ENCODE measurements at regions not wholly inside any gene's neighbourhood (a gene's known extent, or its start where the extent isn't known, plus 50 kb on each side); places are given as distances from the start of the nearest gene placed in this dataset.
A peak's percentile ranks its signal among the peaks of the same experiment; 100 is the strongest.

DNA sequence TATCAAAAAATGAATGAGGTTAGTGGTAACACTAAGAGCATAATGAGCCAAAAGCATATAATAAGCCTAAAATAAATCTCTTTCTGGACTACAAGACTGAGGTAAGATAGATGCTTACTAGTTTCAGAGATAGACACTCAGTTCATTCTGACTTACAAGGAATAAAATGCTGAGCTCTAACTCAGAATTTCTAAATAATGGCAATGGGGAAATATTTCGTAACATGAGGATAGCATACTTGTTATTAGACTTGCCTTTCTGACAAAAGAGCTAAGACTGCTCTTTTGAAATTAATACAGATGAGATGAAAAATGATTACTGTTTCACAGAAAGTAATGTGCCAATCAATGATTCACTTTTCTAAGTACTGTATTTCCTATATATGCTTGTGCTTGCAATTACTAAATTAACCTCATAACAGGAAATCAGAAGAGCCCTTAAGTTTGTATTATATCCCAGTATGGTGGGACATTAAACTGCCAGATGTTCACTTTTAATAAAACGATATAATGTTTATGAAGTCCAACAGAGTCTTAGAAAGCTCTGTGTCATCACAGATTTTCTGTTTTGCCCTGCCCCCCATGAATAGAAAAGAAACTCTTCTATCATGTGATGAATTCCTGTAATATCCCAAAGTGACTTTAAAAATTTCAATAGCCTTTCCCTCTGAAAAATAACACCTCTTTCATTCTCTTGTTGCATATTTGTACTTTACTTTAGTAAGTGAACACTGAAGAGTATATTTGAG lies 2771.0 kb upstream of the PCDH20 start:
- no peaks in the 10 kb centered on the region for H3F3A ChIP-seq (ENCODE audit: low read depth)
- H3K27me3 ChIP-seq (ENCODE audit: insufficient read depth, low read length, poor library complexity, severe bottlenecking) = no peaks in the 10 kb centered on the region

DNA sequence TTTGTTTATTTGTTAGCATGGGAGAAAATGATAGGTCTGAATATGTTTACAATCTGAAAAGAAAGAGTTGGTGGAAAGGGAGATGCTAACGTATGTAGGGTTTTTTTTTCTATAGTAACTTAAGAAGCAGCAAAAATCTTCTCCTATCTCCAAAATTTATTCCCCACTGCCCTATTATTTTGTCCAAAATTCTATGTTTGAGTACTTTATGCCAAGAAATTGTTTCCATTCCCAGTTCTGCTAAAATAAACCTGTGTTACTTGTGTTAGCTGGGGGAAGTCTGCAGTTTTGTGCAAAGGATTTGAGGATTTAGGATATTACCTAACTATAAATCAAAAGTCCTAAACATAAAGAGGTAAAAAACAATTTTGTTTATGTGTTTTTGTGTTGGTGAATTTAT lies 2770.4 kb upstream of the PCDH20 start:
- Histone ChIP-seq H4K20me1 (ENCODE audit: insufficient read depth, low read length, poor library complexity, severe bottlenecking) (no peaks in the 10 kb centered on the region), H3K9me3 (ENCODE audit: insufficient read depth, low read depth, low read length) (no peaks in the 10 kb centered on the region), H3K36me3 (ENCODE audit: insufficient read depth, low read length) (no peaks in the 10 kb centered on the region), H3K9me2 (replicated peaks; ENCODE audit: low read depth, low read length) (no peaks in the 10 kb centered on the region), H3K4me2 (ENCODE audit: low read depth, low read length, poor library complexity, severe bottlenecking) (no peak overlapping the region), H2AFZ (ENCODE audit: low read length) (no peak overlapping the region), H3K27me3 (ENCODE audit: insufficient read depth, low read length, poor library complexity, severe bottlenecking) (no peaks in the 10 kb centered on the region), H3K4me1 (ENCODE audit: insufficient read depth, low read length, poor library complexity, severe bottlenecking) (no peaks in the 10 kb centered on the region), H3K79me2 (ENCODE audit: insufficient read depth, low read length) (no peaks in the 10 kb centered on the region), H3K4me3 (ENCODE audit: low read length, poor library complexity, severe bottlenecking) (no peak overlapping the region), H3F3A (ENCODE audit: low read depth) (no peaks in the 10 kb centered on the region), H3K9ac (ENCODE audit: low read depth, low read length, poor library complexity, severe bottlenecking) (no peak overlapping the region)
- TF ChIP-seq, protein P1, sequence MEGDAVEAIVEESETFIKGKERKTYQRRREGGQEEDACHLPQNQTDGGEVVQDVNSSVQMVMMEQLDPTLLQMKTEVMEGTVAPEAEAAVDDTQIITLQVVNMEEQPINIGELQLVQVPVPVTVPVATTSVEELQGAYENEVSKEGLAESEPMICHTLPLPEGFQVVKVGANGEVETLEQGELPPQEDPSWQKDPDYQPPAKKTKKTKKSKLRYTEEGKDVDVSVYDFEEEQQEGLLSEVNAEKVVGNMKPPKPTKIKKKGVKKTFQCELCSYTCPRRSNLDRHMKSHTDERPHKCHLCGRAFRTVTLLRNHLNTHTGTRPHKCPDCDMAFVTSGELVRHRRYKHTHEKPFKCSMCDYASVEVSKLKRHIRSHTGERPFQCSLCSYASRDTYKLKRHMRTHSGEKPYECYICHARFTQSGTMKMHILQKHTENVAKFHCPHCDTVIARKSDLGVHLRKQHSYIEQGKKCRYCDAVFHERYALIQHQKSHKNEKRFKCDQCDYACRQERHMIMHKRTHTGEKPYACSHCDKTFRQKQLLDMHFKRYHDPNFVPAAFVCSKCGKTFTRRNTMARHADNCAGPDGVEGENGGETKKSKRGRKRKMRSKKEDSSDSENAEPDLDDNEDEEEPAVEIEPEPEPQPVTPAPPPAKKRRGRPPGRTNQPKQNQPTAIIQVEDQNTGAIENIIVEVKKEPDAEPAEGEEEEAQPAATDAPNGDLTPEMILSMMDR (conservative IDR thresholded peaks at IDR 0.05; ENCODE audit: low read length) = no peak
- TF ChIP-seq EZH2phosphoT487 (IDR thresholded peaks at IDR 0.05; ENCODE audit: borderline replicate concordance) = no peak

More for the DNA sequence above, 2771.0 kb upstream of the PCDH20 start:
- Histone ChIP-seq H3K9ac (ENCODE audit: low read depth, low read length, poor library complexity, severe bottlenecking) (no peak overlapping the region), H3K4me2 (ENCODE audit: low read depth, low read length, poor library complexity, severe bottlenecking) (no peak overlapping the region), H2AFZ (ENCODE audit: low read length) (peak overlapping the region; percentile 15; the same call in 1 of the 2 replicates), H3K36me3 (ENCODE audit: insufficient read depth, low read length) (no peaks in the 10 kb centered on the region), H3K4me3 (ENCODE audit: low read length, poor library complexity, severe bottlenecking) (no peak overlapping the region), H3K79me2 (ENCODE audit: insufficient read depth, low read length) (no peaks in the 10 kb centered on the region), H3K9me3 (ENCODE audit: insufficient read depth, low read depth, low read length) (no peaks in the 10 kb centered on the region), H3K9me2 (replicated peaks; ENCODE audit: low read depth, low read length) (no peaks in the 10 kb centered on the region), H4K20me1 (ENCODE audit: insufficient read depth, low read length, poor library complexity, severe bottlenecking) (no peaks in the 10 kb centered on the region), H3K4me1 (ENCODE audit: insufficient read depth, low read length, poor library complexity, severe bottlenecking) (no peaks in the 10 kb centered on the region)
- TF ChIP-seq EZH2phosphoT487 (IDR thresholded peaks at IDR 0.05; ENCODE audit: borderline replicate concordance) = no peak
- TF ChIP-seq, protein P1 (conservative IDR thresholded peaks at IDR 0.05; ENCODE audit: low read length) = no peak

DNA sequence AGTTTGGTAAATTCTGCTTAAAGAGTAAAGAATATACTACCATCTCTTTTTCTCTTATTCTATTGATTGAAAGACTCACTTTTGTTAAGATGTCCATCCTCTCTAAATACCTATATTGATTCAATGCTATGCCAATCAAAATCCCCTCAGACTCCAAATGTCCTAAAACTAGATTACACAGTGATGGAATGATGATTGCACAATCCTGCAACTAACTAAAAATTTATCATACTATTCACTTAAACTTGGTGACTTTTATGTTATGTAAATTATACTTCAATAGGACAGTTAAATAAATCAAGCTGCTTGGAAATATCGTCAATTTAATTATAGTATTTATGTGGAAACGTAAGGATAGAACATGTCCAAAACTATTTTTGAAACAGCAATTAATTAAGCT lies 2765.1 kb upstream of the PCDH20 start:
- Histone ChIP-seq H3K4me1 (ENCODE audit: insufficient read depth, low read length, poor library complexity, severe bottlenecking) (no peaks in the 10 kb centered on the region), H3K36me3 (ENCODE audit: insufficient read depth, low read length) (no peaks in the 10 kb centered on the region), H3K9ac (ENCODE audit: low read depth, low read length, poor library complexity, severe bottlenecking) (no peak overlapping the region), H3K9me2 (replicated peaks; ENCODE audit: low read depth, low read length) (no peaks in the 10 kb centered on the region), H3F3A (ENCODE audit: low read depth) (no peaks in the 10 kb centered on the region), H3K27me3 (ENCODE audit: insufficient read depth, low read length, poor library complexity, severe bottlenecking) (no peaks in the 10 kb centered on the region), H3K4me3 (ENCODE audit: low read length, poor library complexity, severe bottlenecking) (no peak overlapping the region), H3K9me3 (ENCODE audit: insufficient read depth, low read depth, low read length) (no peaks in the 10 kb centered on the region), H3K4me2 (ENCODE audit: low read depth, low read length, poor library complexity, severe bottlenecking) (no peak overlapping the region), H2AFZ (ENCODE audit: low read length) (no peak overlapping the region), H4K20me1 (ENCODE audit: insufficient read depth, low read length, poor library complexity, severe bottlenecking) (no peaks in the 10 kb centered on the region), H3K79me2 (ENCODE audit: insufficient read depth, low read length) (no peaks in the 10 kb centered on the region)
- TF ChIP-seq, protein P1 (conservative IDR thresholded peaks at IDR 0.05; ENCODE audit: low read length) = no peak
- TF ChIP-seq EZH2phosphoT487 (IDR thresholded peaks at IDR 0.05; ENCODE audit: borderline replicate concordance) = no peak

Data from Loucy (cell line).